Mesendoderm (in vitro differentiated cells): ENCODE measurements at regions not wholly inside any gene's neighbourhood (a gene's known extent, or its start where the extent isn't known, plus 50 kb on each side); places are given as distances from the start of the nearest gene placed in this dataset.

Experiments
- DNase-seq: peaks from one replicate; pipeline ENCODE4 v3.0.0; 2013
- H2AK5ac ChIP-seq: 2 replicates; pipeline ENCODE4 v1.6.1; 2013; ENCODE audit warnings: low read length, inconsistent platforms
- H2BK120ac ChIP-seq: 2 replicates; pipeline ENCODE4 v1.6.1; 2013; ENCODE audit warnings: low read depth, mild to moderate bottlenecking, low read length, moderate library complexity, mixed read lengths
- H2BK15ac ChIP-seq: replicated peaks from 2 replicates; pipeline ENCODE4 v1.6.1; 2013; ENCODE audit warnings: low read depth, mild to moderate bottlenecking, moderate library complexity
- H2BK5ac ChIP-seq: 2 replicates; pipeline ENCODE4 v1.6.1; 2013; ENCODE audit warnings: low read length, inconsistent platforms
- H3K18ac ChIP-seq: 2 replicates; pipeline ENCODE4 v1.6.1; 2013; ENCODE audit warnings: mild to moderate bottlenecking, low read length, mixed read lengths
- H3K23ac ChIP-seq: one replicate; pipeline ENCODE4 v1.6.1; 2013; ENCODE audit warnings: low read length
- H3K27ac ChIP-seq: 2 replicates; pipeline ENCODE4 v1.5.1; 2013; ENCODE audit warnings: low read depth, mild to moderate bottlenecking, inconsistent platforms, low read length, moderate library complexity
- H3K27me3 ChIP-seq: 2 replicates; pipeline ENCODE4 v1.6.1; 2013; ENCODE audit warnings: low read length, control low read depth, mild to moderate bottlenecking, inconsistent platforms; ENCODE audit not compliant: insufficient read depth, poor library complexity
- H3K36me3 ChIP-seq: 2 replicates; pipeline ENCODE4 v1.6.1; 2013; ENCODE audit warnings: low read length, inconsistent platforms; ENCODE audit not compliant: control insufficient read depth, insufficient read depth
- H3K4ac ChIP-seq: one replicate; pipeline ENCODE4 v1.6.1; 2013; ENCODE audit warnings: low read depth, mild to moderate bottlenecking, low read length, moderate library complexity
- H3K4me1 ChIP-seq: 2 replicates; pipeline ENCODE4 v1.6.1; 2013; ENCODE audit warnings: low read depth, low read length, inconsistent platforms; ENCODE audit not compliant: control insufficient read depth
- H3K4me2 ChIP-seq: 2 replicates; pipeline ENCODE4 v1.6.1; 2013; ENCODE audit warnings: low read length
- H3K4me3 ChIP-seq: 2 replicates; pipeline ENCODE4 v1.5.1; 2013; ENCODE audit warnings: mild to moderate bottlenecking, low read length
- H3K56ac ChIP-seq: one replicate; pipeline ENCODE4 v1.6.1; 2013; ENCODE audit warnings: low read length
- H3K79me1 ChIP-seq: 2 replicates; pipeline ENCODE4 v1.6.1; 2013; ENCODE audit warnings: low read length, inconsistent platforms
- H3K79me2 ChIP-seq: 2 replicates; pipeline ENCODE4 v1.6.1; 2013; ENCODE audit warnings: mild to moderate bottlenecking, low read length; ENCODE audit not compliant: control insufficient read depth, insufficient read depth
- H3K9ac ChIP-seq: 2 replicates; pipeline ENCODE4 v1.6.1; 2013; ENCODE audit warnings: low read length, inconsistent platforms
- H4K5ac ChIP-seq: one replicate; pipeline ENCODE4 v1.6.1; 2013; ENCODE audit warnings: low read length
- H4K8ac ChIP-seq: one replicate; pipeline ENCODE4 v1.6.1; 2013; ENCODE audit warnings: low read depth, mild to moderate bottlenecking, control low read depth, low read length, moderate library complexity
- whole genome bisulfite sequencing: extraction: QIAGEN DNeasy Blood & Tissue Kit; methylation state at CpG from one replicate; pipeline ENCODE4 v1.1.7; 2013; ENCODE audit warnings: low lambda C conversion rate, missing lambda C conversion rate; ENCODE audit not compliant: insufficient coverage; ENCODE audit errors: extremely low coverage; 5-methylcytosine and 5-hydroxymethylcytosine counted together

- Histone ChIP-seq H3K36me3 (no peaks in the 10 kb centered on the region), H3K4ac (no peak overlapping the region), H3K4me3 (no peak overlapping the region), H2BK5ac (no peak overlapping the region), H2BK120ac (no peak overlapping the region), H4K5ac (no peak overlapping the region), H4K8ac (no peak overlapping the region), H3K9ac (no peak overlapping the region), H3K79me2 (no peaks in the 10 kb centered on the region), H3K4me1 (no peaks in the 10 kb centered on the region), H3K56ac (no peak overlapping the region), H2BK15ac (no peak overlapping the region), H3K4me2 (no peak overlapping the region), H3K23ac (no peak overlapping the region), H3K79me1 (no peaks in the 10 kb centered on the region), H3K27ac (no peak overlapping the region), H2AK5ac (no peak overlapping the region), H3K27me3 (no peaks in the 10 kb centered on the region), H3K18ac (no peak overlapping the region)
- no peak for DNase-seq
- WGBS: no CpG with 5 or more reads among the region's 6 CpGs
Observed at GRCh38 chr10:128563904-128564303, 437.7 kb upstream of the MKI67 start.

- Histone ChIP-seq H3K23ac (no peak overlapping the region), H3K56ac (no peak overlapping the region), H2AK5ac (no peak overlapping the region), H4K5ac (no peak overlapping the region), H4K8ac (no peak overlapping the region), H3K4me1 (no peaks in the 10 kb centered on the region), H3K4ac (no peak overlapping the region), H3K27ac (no peak overlapping the region), H3K36me3 (no peaks in the 10 kb centered on the region), H2BK15ac (no peak overlapping the region), H2BK120ac (no peak overlapping the region), H2BK5ac (no peak overlapping the region), H3K9ac (no peak overlapping the region), H3K79me2 (no peaks in the 10 kb centered on the region), H3K4me3 (no peak overlapping the region), H3K27me3 (no peaks in the 10 kb centered on the region), H3K79me1 (no peaks in the 10 kb centered on the region), H3K18ac (no peak overlapping the region), H3K4me2 (no peak overlapping the region)
- DNase-seq: no peak
- no CpG with 5 or more reads among the region's 13 CpGs for WGBS
Observed at GRCh38 chr10:128566361-128566968, 440.2 kb upstream of the MKI67 start.

- no peaks in the 10 kb centered on the region for H3K79me2 ChIP-seq
- H3K18ac ChIP-seq: no peak overlapping the region
- H4K8ac ChIP-seq: no peak overlapping the region
- H4K5ac ChIP-seq: no peak overlapping the region
- no peaks in the 10 kb centered on the region for H3K4me1 ChIP-seq
- no peak overlapping the region for H2BK120ac ChIP-seq
- H3K79me1 ChIP-seq: no peaks in the 10 kb centered on the region
- no peak overlapping the region for H3K4me2 ChIP-seq
- H3K36me3 ChIP-seq: no peaks in the 10 kb centered on the region
- no CpG with 5 or more reads among the region's 8 CpGs for WGBS
- H3K4me3 ChIP-seq: no peak overlapping the region
- no peak overlapping the region for H2BK15ac ChIP-seq
- H3K23ac ChIP-seq: no peak overlapping the region
- no peak overlapping the region for H2AK5ac ChIP-seq
- no peak overlapping the region for H3K56ac ChIP-seq
- no peak overlapping the region for H3K9ac ChIP-seq
- no peaks in the 10 kb centered on the region for H3K27me3 ChIP-seq
- no peak overlapping the region for H3K4ac ChIP-seq
- H3K27ac ChIP-seq: no peak overlapping the region
- no peak for DNase-seq
- no peak overlapping the region for H2BK5ac ChIP-seq
Observed at GRCh38 chr10:128567551-128567950, 441.3 kb upstream of the MKI67 start.

- Histone ChIP-seq H4K5ac (no peak overlapping the region), H3K23ac (no peak overlapping the region), H2AK5ac (no peak overlapping the region), H3K79me2 (no peaks in the 10 kb centered on the region), H2BK15ac (no peak overlapping the region), H3K4me1 (no peaks in the 10 kb centered on the region), H3K36me3 (no peaks in the 10 kb centered on the region), H3K4ac (no peak overlapping the region), H3K4me3 (no peak overlapping the region), H3K27me3 (no peaks in the 10 kb centered on the region), H3K79me1 (no peaks in the 10 kb centered on the region), H3K56ac (no peak overlapping the region), H2BK5ac (no peak overlapping the region), H3K27ac (no peak overlapping the region), H3K9ac (no peak overlapping the region), H3K18ac (no peak overlapping the region), H4K8ac (no peak overlapping the region), H3K4me2 (no peak overlapping the region), H2BK120ac (no peak overlapping the region)
- DNase-seq: no peak
- no CpG with 5 or more reads among the region's 11 CpGs for WGBS
Observed at GRCh38 chr10:128568041-128568440, 441.8 kb upstream of the MKI67 start.

GRCh38 chr10:128568491-128568890 is 442.3 kb upstream of the MKI67 start:
- Histone ChIP-seq H2BK120ac (no peak overlapping the region), H3K4me3 (no peak overlapping the region), H2BK15ac (no peak overlapping the region), H3K18ac (no peak overlapping the region), H3K4ac (no peak overlapping the region), H3K4me1 (no peaks in the 10 kb centered on the region), H4K8ac (no peak overlapping the region), H2BK5ac (no peak overlapping the region), H3K23ac (no peak overlapping the region), H3K56ac (no peak overlapping the region), H3K4me2 (no peak overlapping the region), H3K9ac (no peak overlapping the region), H3K27me3 (no peaks in the 10 kb centered on the region), H2AK5ac (no peak overlapping the region), H3K79me2 (no peaks in the 10 kb centered on the region), H3K36me3 (no peaks in the 10 kb centered on the region), H3K79me1 (no peaks in the 10 kb centered on the region), H3K27ac (no peak overlapping the region), H4K5ac (no peak overlapping the region)
- DNase-seq: no peak
- WGBS: no CpG with 5 or more reads among the region's 13 CpGs
